HL-60 (cell line): ENCODE measurements at regions not wholly inside any gene's neighbourhood (a gene's known extent, or its start where the extent isn't known, plus 50 kb on each side); places are given as distances from the start of the nearest gene placed in this dataset.

ENCODE experiments used
- DNase-seq, 2 experiments: peaks; one replicate each; pipeline ENCODE4 v3.0.0-alpha.2; 2010 to 2020; ENCODE audit warnings: low read depth in 1 of 2, low spot score in 1 of 2
- H3K27ac ChIP-seq: fragments of 250-450 bp; sonication (Bioruptor Pico); replicated peaks from 2 replicates; pipeline ENCODE4 v1.5.1; 2020; ENCODE audit warnings: mild to moderate bottlenecking, moderate library complexity
- H3K27me3 ChIP-seq: fragments of 250-450 bp; sonication (Bioruptor Pico); 2 replicates; pipeline ENCODE4 v1.5.1; 2021; ENCODE audit warnings: mild to moderate bottlenecking, moderate library complexity; ENCODE audit not compliant: insufficient read depth, poor library complexity, severe bottlenecking
- H3K4me3 ChIP-seq: replicated peaks from 2 replicates; pipeline ENCODE4 v1.5.1; 2011; ENCODE audit warnings: mild to moderate bottlenecking, control low read depth, low read length; ENCODE audit not compliant: insufficient read depth
- GABPA ChIP-seq: IDR thresholded peaks from 2 replicates; pipeline ENCODE4 v1.6.1; 2012; ENCODE audit warnings: low read depth
- POLR2AphosphoS5 ChIP-seq: IDR thresholded peaks from 2 replicates; pipeline ENCODE4 v1.6.1; 2012; ENCODE audit warnings: low read depth
- SPI1 ChIP-seq: IDR thresholded peaks from 2 replicates; pipeline ENCODE4 v1.6.1; 2012; ENCODE audit warnings: low read depth, mild to moderate bottlenecking, borderline replicate concordance
- TF ChIP-seq, protein P1 (sequence below): IDR thresholded peaks from 2 replicates; pipeline ENCODE4 v1.6.1; 2012; ENCODE audit warnings: low read depth; ENCODE audit not compliant: insufficient replicate concordance
- TF ChIP-seq, protein P2 (sequence below): IDR thresholded peaks from one replicate; pipeline ENCODE4 v1.5.1; 2011; ENCODE audit warnings: low read length, control low read depth, inconsistent platforms; ENCODE audit not compliant: insufficient read depth

DNA sequence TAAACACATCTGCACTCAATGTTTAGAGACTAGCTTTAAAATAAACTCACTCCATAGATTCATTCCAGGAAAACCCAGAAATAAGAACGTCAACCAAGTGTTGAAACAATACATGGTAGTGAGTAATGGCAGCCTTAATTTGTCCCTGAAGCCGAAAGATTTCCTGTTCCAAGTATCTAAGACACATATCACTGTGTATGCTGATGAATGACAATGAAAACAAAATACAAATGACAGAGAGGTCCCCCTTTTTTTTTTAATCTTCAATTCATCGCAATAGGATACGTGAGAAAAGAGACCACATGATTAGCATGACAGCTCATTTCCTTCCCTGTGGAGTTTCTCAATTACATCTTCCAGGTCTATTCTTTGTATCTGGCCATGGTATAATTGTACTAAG, 160.5 kb upstream of the STK17B start:
- no peak overlapping the region for H3K27ac ChIP-seq
- H3K27me3 ChIP-seq: peaks cover 2% of the 10 kb centered on the region
- H3K4me3 ChIP-seq: no peak overlapping the region
- TF ChIP-seq SPI1 (no peak), POLR2AphosphoS5 (no peak), GABPA (no peak)
- TF ChIP-seq, protein P1, sequence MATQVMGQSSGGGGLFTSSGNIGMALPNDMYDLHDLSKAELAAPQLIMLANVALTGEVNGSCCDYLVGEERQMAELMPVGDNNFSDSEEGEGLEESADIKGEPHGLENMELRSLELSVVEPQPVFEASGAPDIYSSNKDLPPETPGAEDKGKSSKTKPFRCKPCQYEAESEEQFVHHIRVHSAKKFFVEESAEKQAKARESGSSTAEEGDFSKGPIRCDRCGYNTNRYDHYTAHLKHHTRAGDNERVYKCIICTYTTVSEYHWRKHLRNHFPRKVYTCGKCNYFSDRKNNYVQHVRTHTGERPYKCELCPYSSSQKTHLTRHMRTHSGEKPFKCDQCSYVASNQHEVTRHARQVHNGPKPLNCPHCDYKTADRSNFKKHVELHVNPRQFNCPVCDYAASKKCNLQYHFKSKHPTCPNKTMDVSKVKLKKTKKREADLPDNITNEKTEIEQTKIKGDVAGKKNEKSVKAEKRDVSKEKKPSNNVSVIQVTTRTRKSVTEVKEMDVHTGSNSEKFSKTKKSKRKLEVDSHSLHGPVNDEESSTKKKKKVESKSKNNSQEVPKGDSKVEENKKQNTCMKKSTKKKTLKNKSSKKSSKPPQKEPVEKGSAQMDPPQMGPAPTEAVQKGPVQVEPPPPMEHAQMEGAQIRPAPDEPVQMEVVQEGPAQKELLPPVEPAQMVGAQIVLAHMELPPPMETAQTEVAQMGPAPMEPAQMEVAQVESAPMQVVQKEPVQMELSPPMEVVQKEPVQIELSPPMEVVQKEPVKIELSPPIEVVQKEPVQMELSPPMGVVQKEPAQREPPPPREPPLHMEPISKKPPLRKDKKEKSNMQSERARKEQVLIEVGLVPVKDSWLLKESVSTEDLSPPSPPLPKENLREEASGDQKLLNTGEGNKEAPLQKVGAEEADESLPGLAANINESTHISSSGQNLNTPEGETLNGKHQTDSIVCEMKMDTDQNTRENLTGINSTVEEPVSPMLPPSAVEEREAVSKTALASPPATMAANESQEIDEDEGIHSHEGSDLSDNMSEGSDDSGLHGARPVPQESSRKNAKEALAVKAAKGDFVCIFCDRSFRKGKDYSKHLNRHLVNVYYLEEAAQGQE: no peak
- DNase-seq: no peak

DNA sequence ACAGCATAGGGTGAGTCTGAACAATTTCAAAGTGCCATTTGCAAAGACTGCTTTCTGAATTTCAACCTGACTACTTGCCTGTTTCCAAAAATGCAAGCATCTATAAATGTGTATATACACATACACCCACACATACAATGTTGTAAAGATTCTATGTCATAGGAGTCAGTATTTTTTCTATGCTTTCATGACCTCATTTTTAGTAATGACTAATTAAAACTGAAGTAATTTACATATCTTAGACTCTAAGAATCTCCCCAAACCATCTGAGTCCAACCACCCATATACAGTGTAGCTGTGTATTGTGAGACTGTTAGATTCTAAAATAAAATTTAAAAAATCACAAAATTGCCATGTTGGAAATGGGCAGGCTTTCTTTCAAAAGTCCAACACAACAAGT, 162.0 kb upstream of the STK17B start:
- H3K27me3 ChIP-seq: no peaks in the 10 kb centered on the region
- H3K4me3 ChIP-seq: no peak overlapping the region
- no peak for DNase-seq
- TF ChIP-seq, protein P2, sequence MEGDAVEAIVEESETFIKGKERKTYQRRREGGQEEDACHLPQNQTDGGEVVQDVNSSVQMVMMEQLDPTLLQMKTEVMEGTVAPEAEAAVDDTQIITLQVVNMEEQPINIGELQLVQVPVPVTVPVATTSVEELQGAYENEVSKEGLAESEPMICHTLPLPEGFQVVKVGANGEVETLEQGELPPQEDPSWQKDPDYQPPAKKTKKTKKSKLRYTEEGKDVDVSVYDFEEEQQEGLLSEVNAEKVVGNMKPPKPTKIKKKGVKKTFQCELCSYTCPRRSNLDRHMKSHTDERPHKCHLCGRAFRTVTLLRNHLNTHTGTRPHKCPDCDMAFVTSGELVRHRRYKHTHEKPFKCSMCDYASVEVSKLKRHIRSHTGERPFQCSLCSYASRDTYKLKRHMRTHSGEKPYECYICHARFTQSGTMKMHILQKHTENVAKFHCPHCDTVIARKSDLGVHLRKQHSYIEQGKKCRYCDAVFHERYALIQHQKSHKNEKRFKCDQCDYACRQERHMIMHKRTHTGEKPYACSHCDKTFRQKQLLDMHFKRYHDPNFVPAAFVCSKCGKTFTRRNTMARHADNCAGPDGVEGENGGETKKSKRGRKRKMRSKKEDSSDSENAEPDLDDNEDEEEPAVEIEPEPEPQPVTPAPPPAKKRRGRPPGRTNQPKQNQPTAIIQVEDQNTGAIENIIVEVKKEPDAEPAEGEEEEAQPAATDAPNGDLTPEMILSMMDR: no peak
- TF ChIP-seq GABPA (no peak), POLR2AphosphoS5 (no peak), SPI1 (no peak)
- TF ChIP-seq, protein P1: no peak
- H3K27ac ChIP-seq: no peak overlapping the region

DNA sequence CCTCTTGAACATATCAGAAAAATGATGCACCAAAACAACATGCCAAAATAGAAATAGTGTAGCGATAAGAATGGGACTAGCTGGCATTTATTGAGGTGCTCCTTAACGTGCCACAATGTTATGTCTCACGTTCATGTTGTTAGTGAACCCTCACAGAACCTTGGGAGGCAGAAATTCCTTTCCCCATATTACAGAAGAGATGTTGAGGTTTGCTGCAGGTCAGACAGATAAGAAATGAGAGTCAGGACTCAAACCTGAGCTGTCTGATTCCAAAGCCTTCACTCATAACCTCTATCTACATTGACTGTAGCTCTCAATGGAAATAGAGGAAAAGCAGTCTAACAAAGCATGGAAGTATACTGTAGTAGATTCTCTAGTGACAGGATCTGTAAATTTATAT, 163.3 kb upstream of the STK17B start:
- DNase-seq: no peak
- TF ChIP-seq GABPA (no peak), POLR2AphosphoS5 (no peak)
- Histone ChIP-seq H3K27me3 (no peaks in the 10 kb centered on the region), H3K27ac (no peak overlapping the region), H3K4me3 (no peak overlapping the region)

DNA sequence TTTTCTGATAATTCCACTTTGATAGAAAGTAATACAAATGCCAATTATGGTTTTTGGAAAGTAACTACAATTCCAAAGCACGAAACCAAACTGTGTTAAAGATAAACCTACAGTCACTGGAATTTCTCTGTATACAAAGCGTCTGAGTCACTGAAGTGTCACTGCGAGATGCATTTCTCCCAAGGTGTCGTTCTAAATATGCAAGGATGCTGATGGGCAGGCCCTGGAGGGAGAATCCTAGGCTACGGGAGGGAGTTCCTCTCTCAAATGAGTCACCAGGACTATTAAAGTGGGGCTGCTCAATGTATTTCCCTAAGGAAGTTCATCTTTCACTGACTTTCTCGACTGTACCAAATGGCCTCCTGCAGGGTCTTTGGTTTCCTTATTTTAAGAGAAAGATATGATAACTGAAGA, 163.8 kb upstream of the STK17B start:
- Histone ChIP-seq H3K27me3 (no peaks in the 10 kb centered on the region), H3K4me3 (no peak overlapping the region), H3K27ac (no peak overlapping the region)
- DNase-seq: no peak
- TF ChIP-seq, protein P1: no peak
- TF ChIP-seq, protein P2: no peak
- TF ChIP-seq GABPA (no peak), SPI1 (no peak), POLR2AphosphoS5 (no peak)
